ENCODE measurements at regions not wholly inside any gene's neighbourhood (a gene's known extent, or its start where the extent isn't known, plus 50 kb on each side); places are given as distances from the start of the nearest gene placed in this dataset.

GRCh38 chr2:7860693-7861092 lies 821.2 kb upstream of the ID2 start:
- Histone ChIP-seq H3K27ac (no peak overlapping the region), H3K9ac (no peak overlapping the region), H4K20me1 (ENCODE audit: low read depth) (no peaks in the 10 kb centered on the region), H3K4me1 (no peaks in the 10 kb centered on the region), H3K4me2 (no peak overlapping the region), H3K79me2 (ENCODE audit: low read depth) (no peaks in the 10 kb centered on the region), H2AFZ (replicated peaks) (no peak overlapping the region), H3F3A (ENCODE audit: low read depth) (no peaks in the 10 kb centered on the region), H3K36me3 (no peaks in the 10 kb centered on the region), H3K27me3 (no peaks in the 10 kb centered on the region), H3K4me3 (no peak overlapping the region), H3K9me3 (ENCODE audit: low read depth) (no peaks in the 10 kb centered on the region)
- H3K27me3 Mint-ChIP-seq (ENCODE audit: insufficient read depth, low read depth) = peaks cover 3% of the 10 kb centered on the region
- H3K36me3 Mint-ChIP-seq = no peaks in the 10 kb centered on the region
- no peak for DNase-seq (ENCODE audit: low spot score)
- TF ChIP-seq, protein P1, sequence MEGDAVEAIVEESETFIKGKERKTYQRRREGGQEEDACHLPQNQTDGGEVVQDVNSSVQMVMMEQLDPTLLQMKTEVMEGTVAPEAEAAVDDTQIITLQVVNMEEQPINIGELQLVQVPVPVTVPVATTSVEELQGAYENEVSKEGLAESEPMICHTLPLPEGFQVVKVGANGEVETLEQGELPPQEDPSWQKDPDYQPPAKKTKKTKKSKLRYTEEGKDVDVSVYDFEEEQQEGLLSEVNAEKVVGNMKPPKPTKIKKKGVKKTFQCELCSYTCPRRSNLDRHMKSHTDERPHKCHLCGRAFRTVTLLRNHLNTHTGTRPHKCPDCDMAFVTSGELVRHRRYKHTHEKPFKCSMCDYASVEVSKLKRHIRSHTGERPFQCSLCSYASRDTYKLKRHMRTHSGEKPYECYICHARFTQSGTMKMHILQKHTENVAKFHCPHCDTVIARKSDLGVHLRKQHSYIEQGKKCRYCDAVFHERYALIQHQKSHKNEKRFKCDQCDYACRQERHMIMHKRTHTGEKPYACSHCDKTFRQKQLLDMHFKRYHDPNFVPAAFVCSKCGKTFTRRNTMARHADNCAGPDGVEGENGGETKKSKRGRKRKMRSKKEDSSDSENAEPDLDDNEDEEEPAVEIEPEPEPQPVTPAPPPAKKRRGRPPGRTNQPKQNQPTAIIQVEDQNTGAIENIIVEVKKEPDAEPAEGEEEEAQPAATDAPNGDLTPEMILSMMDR (IDR thresholded peaks at IDR 0.05) = no peak
- no peak for TF ChIP-seq EZH2phosphoT487 (IDR thresholded peaks at IDR 0.05)
- no peak for TF ChIP-seq EZH2 (IDR thresholded peaks at IDR 0.05)
- H3K4me1 Mint-ChIP-seq = peaks cover 4% of the 10 kb centered on the region
- no peaks in the 10 kb centered on the region for H3K9me3 Mint-ChIP-seq
- H3K4me3 Mint-ChIP-seq = no peak overlapping the region
- no peak overlapping the region for H3K27ac Mint-ChIP-seq

- H3K4me3 Mint-ChIP-seq = no peak overlapping the region
- Histone ChIP-seq H3K4me1 (no peaks in the 10 kb centered on the region), H3F3A (ENCODE audit: low read depth) (no peaks in the 10 kb centered on the region), H2AFZ (replicated peaks) (peak overlapping the region; percentile 58), H3K79me2 (ENCODE audit: low read depth) (no peaks in the 10 kb centered on the region), H3K9me3 (ENCODE audit: low read depth) (no peaks in the 10 kb centered on the region), H3K4me2 (no peak overlapping the region), H3K27ac (no peak overlapping the region), H3K4me3 (no peak overlapping the region), H4K20me1 (ENCODE audit: low read depth) (no peaks in the 10 kb centered on the region), H3K36me3 (no peaks in the 10 kb centered on the region), H3K9ac (no peak overlapping the region), H3K27me3 (no peaks in the 10 kb centered on the region)
- H3K4me1 Mint-ChIP-seq = peaks cover 4% of the 10 kb centered on the region
- TF ChIP-seq EZH2phosphoT487 (IDR thresholded peaks at IDR 0.05) (no peak), EZH2 (IDR thresholded peaks at IDR 0.05) (no peak)
- TF ChIP-seq, protein P1 (IDR thresholded peaks at IDR 0.05) = no peak
- DNase-seq (ENCODE audit: low spot score) = no peak
- no peaks in the 10 kb centered on the region for H3K9me3 Mint-ChIP-seq
- no peaks in the 10 kb centered on the region for H3K36me3 Mint-ChIP-seq
- H3K27me3 Mint-ChIP-seq (ENCODE audit: insufficient read depth, low read depth) = peaks cover 3% of the 10 kb centered on the region
- no peak overlapping the region for H3K27ac Mint-ChIP-seq
These were observed 819.8 kb upstream of the ID2 start for GRCh38 chr2:7861910-7862702.

GRCh38 chr2:7866104-7866503 lies 815.8 kb upstream of the ID2 start:
- Mint-ChIP-seq H3K36me3 (no peaks in the 10 kb centered on the region), H3K4me3 (no peak overlapping the region), H3K27me3 (ENCODE audit: insufficient read depth, low read depth) (peaks cover 4% of the 10 kb centered on the region)

More at GRCh38 chr2:7866104-7866503, 815.8 kb upstream of the ID2 start:
- TF ChIP-seq, protein P1 (IDR thresholded peaks at IDR 0.05) = no peak
- no peak for TF ChIP-seq EZH2 (IDR thresholded peaks at IDR 0.05)
- no peak for TF ChIP-seq EZH2phosphoT487 (IDR thresholded peaks at IDR 0.05)
- H3K9me3 Mint-ChIP-seq = no peaks in the 10 kb centered on the region
- no peak overlapping the region for H3K9ac ChIP-seq
- H3K36me3 ChIP-seq = no peaks in the 10 kb centered on the region
- no peaks in the 10 kb centered on the region for H3K4me1 Mint-ChIP-seq
- H3K27ac ChIP-seq = no peak overlapping the region
- H3K4me3 ChIP-seq = no peak overlapping the region
- H3K4me2 ChIP-seq = no peak overlapping the region
- no peaks in the 10 kb centered on the region for H3K27me3 ChIP-seq
- no peaks in the 10 kb centered on the region for H3F3A ChIP-seq (ENCODE audit: low read depth)
- no peaks in the 10 kb centered on the region for H3K4me1 ChIP-seq
- H3K79me2 ChIP-seq (ENCODE audit: low read depth) = no peaks in the 10 kb centered on the region
- no peak overlapping the region for H3K27ac Mint-ChIP-seq
- no peaks in the 10 kb centered on the region for H4K20me1 ChIP-seq (ENCODE audit: low read depth)
- DNase-seq (ENCODE audit: low spot score) = no peak
- H3K9me3 ChIP-seq (ENCODE audit: low read depth) = no peaks in the 10 kb centered on the region
- H2AFZ ChIP-seq (replicated peaks) = no peak overlapping the region
